Naive thymus-derived CD4-positive, alpha-beta T cell (primary cell): ENCODE measurements at regions not wholly inside any gene's neighbourhood (a gene's known extent, or its start where the extent isn't known, plus 50 kb on each side); places are given as distances from the start of the nearest gene placed in this dataset.

Source experiments
- ATAC-seq: fragments of 150-1000 bp; cut with Tn5 transposase; 2 replicates; pipeline ENCODE4 v1.10.0; 2021; ENCODE audit warnings: mild to moderate bottlenecking, moderate library complexity
- CTCF ChIA-PET: fragments of 350-600 bp; sonication (Branson Sonifier 250); formaldehyde crosslinking; loops from one replicate; lab custom pipeline; 2021; ENCODE audit warnings: antibody characterized with exemption; lab: Charles Lee
- POLR2A ChIA-PET: fragments of 350-600 bp; sonication (Branson Sonifier 250); formaldehyde crosslinking; loops from one replicate; lab custom pipeline; 2021; ENCODE audit warnings: antibody characterized with exemption, inconsistent platforms; lab: Charles Lee
- DNase-seq, 9 donors: peaks; one replicate each; pipeline versions ENCODE4 v3.0.0 to v3.0.0-alpha.2; 2020 to 2022; ENCODE audit warnings: mixed read lengths in 1 of 9
- H3K27ac ChIP-seq: one replicate; pipeline ENCODE4 v1.7.0; 2013; ENCODE audit warnings: mild to moderate bottlenecking, low read depth, low read length, moderate library complexity
- H3K27me3 ChIP-seq, 2 donors: one replicate each; pipeline ENCODE4 v1.7.0; 2013; ENCODE audit warnings: low read length in 2 of 2, mild to moderate bottlenecking in 2 of 2, moderate library complexity in 2 of 2; ENCODE audit not compliant: control insufficient read depth in 2 of 2, insufficient read depth in 2 of 2
- H3K36me3 ChIP-seq, 3 experiments: 1 replicate in 2 of 3; 2 replicates in 1 of 3; pipeline ENCODE4 v1.7.0; 2013; ENCODE audit warnings: low read length in 3 of 3, mild to moderate bottlenecking in 3 of 3, moderate library complexity in 1 of 3; ENCODE audit not compliant: insufficient read depth in 3 of 3, control insufficient read depth in 2 of 3
- H3K4me1 ChIP-seq, 2 donors: one replicate each; pipeline ENCODE4 v1.7.0; 2013; ENCODE audit warnings: low read length in 2 of 2, mild to moderate bottlenecking in 2 of 2, moderate library complexity in 1 of 2; ENCODE audit not compliant: control insufficient read depth in 2 of 2, insufficient read depth in 2 of 2
- H3K4me3 ChIP-seq: 2 replicates; pipeline ENCODE4 v1.7.0; 2013; ENCODE audit warnings: mild to moderate bottlenecking, low read length
- H3K9me3 ChIP-seq, 3 experiments: 1 replicate in 2 of 3; 2 replicates in 1 of 3; pipeline ENCODE4 v1.7.0; 2013; ENCODE audit warnings: low read length in 3 of 3; ENCODE audit not compliant: control insufficient read depth in 2 of 3
- H3K27ac Mint-ChIP-seq, 9 donors: one replicate each; pipeline ENCODE4 v1.8.0; 2020 to 2022; ENCODE audit warnings: mixed read lengths in 9 of 9, mild to moderate bottlenecking in 8 of 9, moderate library complexity in 5 of 9, inconsistent platforms in 2 of 9
- H3K27me3 Mint-ChIP-seq, 5 donors: one replicate each; pipeline ENCODE4 v1.8.0; 2021 to 2022; ENCODE audit warnings: mixed read lengths in 5 of 5, mild to moderate bottlenecking in 1 of 5
- H3K36me3 Mint-ChIP-seq, 5 donors: one replicate each; pipeline ENCODE4 v1.8.0; 2020 to 2022; ENCODE audit warnings: mixed read lengths in 5 of 5, mild to moderate bottlenecking in 3 of 5, inconsistent platforms in 1 of 5
- H3K4me1 Mint-ChIP-seq, 7 donors: one replicate each; pipeline ENCODE4 v1.8.0; 2020 to 2022; ENCODE audit warnings: mixed read lengths in 7 of 7, mild to moderate bottlenecking in 3 of 7, inconsistent platforms in 1 of 7
- H3K4me3 Mint-ChIP-seq, 10 donors: one replicate each; pipeline ENCODE4 v1.8.0; 2020 to 2022; ENCODE audit warnings: mild to moderate bottlenecking in 10 of 10, mixed read lengths in 10 of 10, moderate library complexity in 6 of 10, inconsistent platforms in 2 of 10
- H3K9me3 Mint-ChIP-seq, 11 donors: one replicate each; pipeline ENCODE4 v1.8.0; 2020 to 2022; ENCODE audit warnings: mixed read lengths in 11 of 11, mild to moderate bottlenecking in 4 of 11, inconsistent platforms in 1 of 11, moderate library complexity in 1 of 11
- intact Hi-C, 2 donors: fragments of 100-400 bp; cut with micrococcal nuclease; formaldehyde crosslinking; loops; one replicate each; pipeline ENCODE4 v1.15.1; 2023

- peaks cover 0 to 9% (median 0%) of the 10 kb centered on the region in 11 donors for H3K9me3 Mint-ChIP-seq
- H3K4me3 ChIP-seq: no peak overlapping the region
- H3K27me3 Mint-ChIP-seq: peaks cover 0 to 4% (median 0%) of the 10 kb centered on the region in 5 donors
- no peaks in the 10 kb centered on the region for H3K4me1 ChIP-seq
- H3K4me3 Mint-ChIP-seq: no peak overlapping the region
- no peak for DNase-seq
- ATAC-seq: no peak
- no peaks in the 10 kb centered on the region for H3K36me3 Mint-ChIP-seq
- no peak overlapping the region for H3K27ac ChIP-seq
- no peak overlapping the region for H3K27ac Mint-ChIP-seq
- H3K4me1 Mint-ChIP-seq: no peaks in the 10 kb centered on the region
- ChIA-PET POLR2A (no interaction called here), CTCF (no interaction called here)
- no peaks in the 10 kb centered on the region for H3K9me3 ChIP-seq
- no peaks in the 10 kb centered on the region for H3K36me3 ChIP-seq
- intact Hi-C loops: no loop called here
- no peaks in the 10 kb centered on the region for H3K27me3 ChIP-seq
Measured at GRCh38 chr12:58804749-58805148, 115.6 kb downstream of the LRIG3 start.

- intact Hi-C loops: no loop called here
- no peaks in the 10 kb centered on the region for H3K4me1 ChIP-seq
- H3K36me3 ChIP-seq: no peaks in the 10 kb centered on the region
- H3K27me3 Mint-ChIP-seq: peaks cover 0 to 4% (median 0%) of the 10 kb centered on the region in 5 donors
- no peak overlapping the region for H3K4me3 Mint-ChIP-seq
- no peaks in the 10 kb centered on the region for H3K36me3 Mint-ChIP-seq
- ChIA-PET CTCF (no interaction called here), POLR2A (no interaction called here)
- H3K4me1 Mint-ChIP-seq: no peaks in the 10 kb centered on the region
- H3K9me3 Mint-ChIP-seq: peaks cover 0 to 4% (median 0%) of the 10 kb centered on the region in 11 donors
- ATAC-seq (no peak), DNase-seq (no peak)
- H3K27ac ChIP-seq: no peak overlapping the region
- no peaks in the 10 kb centered on the region for H3K9me3 ChIP-seq
- no peak overlapping the region for H3K27ac Mint-ChIP-seq
- H3K4me3 ChIP-seq: no peak overlapping the region
- H3K27me3 ChIP-seq: no peaks in the 10 kb centered on the region
Measured at GRCh38 chr12:58809064-58809607, 111.2 kb downstream of the LRIG3 start.

GRCh38 chr12:58811346-58811745 lies 109.0 kb downstream of the LRIG3 start:
- no peak overlapping the region for H3K4me3 ChIP-seq
- peaks cover 0 to 6% (median 0%) of the 10 kb centered on the region in 11 donors for H3K9me3 Mint-ChIP-seq
- no peaks in the 10 kb centered on the region for H3K9me3 ChIP-seq
- H3K27ac ChIP-seq: no peak overlapping the region
- no peaks in the 10 kb centered on the region for H3K36me3 ChIP-seq
- no peaks in the 10 kb centered on the region for H3K4me1 Mint-ChIP-seq
- H3K27ac Mint-ChIP-seq: no peak overlapping the region
- no peak overlapping the region for H3K4me3 Mint-ChIP-seq
- POLR2A ChIA-PET: no interaction called here
- no peaks in the 10 kb centered on the region for H3K27me3 ChIP-seq
- ATAC-seq (no peak), DNase-seq (no peak)
- peaks cover 0 to 4% (median 0%) of the 10 kb centered on the region in 5 donors for H3K27me3 Mint-ChIP-seq
- no peaks in the 10 kb centered on the region for H3K4me1 ChIP-seq
- CTCF ChIA-PET: no interaction called here
- intact Hi-C loops: no loop called here
- H3K36me3 Mint-ChIP-seq: no peaks in the 10 kb centered on the region

GRCh38 chr12:58812214-58812613 lies 108.1 kb downstream of the LRIG3 start:
- H3K36me3 ChIP-seq: no peaks in the 10 kb centered on the region
- H3K4me1 Mint-ChIP-seq: no peaks in the 10 kb centered on the region
- intact Hi-C loops: no loop called here
- no peaks in the 10 kb centered on the region for H3K36me3 Mint-ChIP-seq
- no peaks in the 10 kb centered on the region for H3K9me3 ChIP-seq
- DNase-seq (no peak), ATAC-seq (no peak)
- H3K4me1 ChIP-seq: no peaks in the 10 kb centered on the region
- H3K27ac ChIP-seq: no peak overlapping the region
- H3K4me3 ChIP-seq: no peak overlapping the region
- H3K4me3 Mint-ChIP-seq: no peak overlapping the region
- no peaks in the 10 kb centered on the region for H3K27me3 Mint-ChIP-seq
- H3K27me3 ChIP-seq: no peaks in the 10 kb centered on the region
- H3K9me3 Mint-ChIP-seq: peaks cover 0 to 5% (median 0%) of the 10 kb centered on the region in 11 donors
- no peak overlapping the region for H3K27ac Mint-ChIP-seq
- CTCF ChIA-PET: no interaction called here
- POLR2A ChIA-PET: no interaction called here

GRCh38 chr12:58814036-58814435 lies 106.3 kb downstream of the LRIG3 start:
- ChIA-PET CTCF (no interaction called here), POLR2A (no interaction called here)
- Mint-ChIP-seq H3K27ac (no peak overlapping the region), H3K27me3 (no peaks in the 10 kb centered on the region), H3K9me3 (peaks cover 0 to 5% (median 0%) of the 10 kb centered on the region in 11 donors), H3K4me3 (no peak overlapping the region), H3K36me3 (no peaks in the 10 kb centered on the region), H3K4me1 (no peaks in the 10 kb centered on the region)
- Histone ChIP-seq H3K4me3 (no peak overlapping the region), H3K9me3 (no peaks in the 10 kb centered on the region), H3K36me3 (no peaks in the 10 kb centered on the region), H3K4me1 (no peaks in the 10 kb centered on the region), H3K27me3 (no peaks in the 10 kb centered on the region), H3K27ac (no peak overlapping the region)
- intact Hi-C loops: no loop called here
- ATAC-seq (no peak), DNase-seq (no peak)

- ChIA-PET CTCF (no interaction called here), POLR2A (no interaction called here)
- no peaks in the 10 kb centered on the region for H3K9me3 ChIP-seq
- Mint-ChIP-seq H3K4me3 (no peak overlapping the region), H3K4me1 (no peaks in the 10 kb centered on the region), H3K27ac (no peak overlapping the region), H3K36me3 (no peaks in the 10 kb centered on the region), H3K9me3 (peaks cover 0 to 6% (median 0%) of the 10 kb centered on the region in 11 donors), H3K27me3 (no peaks in the 10 kb centered on the region)
- no peak for DNase-seq
- no peak overlapping the region for H3K4me3 ChIP-seq
- intact Hi-C loops: no loop called here
- H3K27me3 ChIP-seq: no peaks in the 10 kb centered on the region
- H3K36me3 ChIP-seq: no peaks in the 10 kb centered on the region
- no peak for ATAC-seq
- H3K4me1 ChIP-seq: no peaks in the 10 kb centered on the region
- H3K27ac ChIP-seq: no peak overlapping the region
Measured at GRCh38 chr12:58815235-58815634, 105.1 kb downstream of the LRIG3 start.

GRCh38 chr12:58818546-58818945 lies 101.8 kb downstream of the LRIG3 start:
- Histone ChIP-seq H3K4me3 (no peak overlapping the region), H3K36me3 (no peaks in the 10 kb centered on the region), H3K9me3 (no peaks in the 10 kb centered on the region), H3K4me1 (no peaks in the 10 kb centered on the region), H3K27me3 (no peaks in the 10 kb centered on the region), H3K27ac (no peak overlapping the region)
- CTCF ChIA-PET: no interaction called here
- Mint-ChIP-seq H3K27ac (no peak overlapping the region), H3K4me3 (no peak overlapping the region), H3K4me1 (no peaks in the 10 kb centered on the region), H3K9me3 (peaks cover 0 to 7% (median 0%) of the 10 kb centered on the region in 11 donors), H3K27me3 (no peaks in the 10 kb centered on the region), H3K36me3 (no peaks in the 10 kb centered on the region)
- ATAC-seq (no peak), DNase-seq (no peak)
- intact Hi-C loops: no loop called here
- POLR2A ChIA-PET: no interaction called here
